HL-60/S4 (cell line): ENCODE measurements at regions not wholly inside any gene's neighbourhood (a gene's known extent, or its start where the extent isn't known, plus 50 kb on each side); places are given as distances from the start of the nearest gene placed in this dataset.

Source experiments
- in situ Hi-C: fragments of 300-500 bp; cut with MboI; formaldehyde crosslinking; loops from 2 replicates; pipeline ENCODE4 v1.14.3; 2022; ENCODE audit warnings: low sequenced_read_pairs

DNA sequence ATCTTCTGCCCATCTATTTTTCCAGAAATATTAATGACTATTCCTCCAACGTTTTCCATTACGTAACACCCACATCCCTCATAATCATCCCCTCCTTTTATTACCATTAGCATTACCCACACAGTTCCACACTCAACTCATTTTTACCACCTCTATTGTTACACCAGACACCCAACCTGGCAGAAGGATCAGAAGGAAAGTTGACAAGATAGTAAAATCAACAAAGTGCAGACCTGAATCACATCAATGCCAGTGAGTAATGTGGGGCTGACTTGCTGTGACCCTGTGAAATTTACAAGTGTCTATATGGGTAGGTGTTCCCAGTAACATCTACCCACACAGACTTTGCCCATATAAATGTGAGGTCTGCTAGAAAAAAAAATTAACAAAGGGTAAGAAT is 568.2 kb downstream of the MAFB start:
- in situ Hi-C loops = no loop called here

DNA sequence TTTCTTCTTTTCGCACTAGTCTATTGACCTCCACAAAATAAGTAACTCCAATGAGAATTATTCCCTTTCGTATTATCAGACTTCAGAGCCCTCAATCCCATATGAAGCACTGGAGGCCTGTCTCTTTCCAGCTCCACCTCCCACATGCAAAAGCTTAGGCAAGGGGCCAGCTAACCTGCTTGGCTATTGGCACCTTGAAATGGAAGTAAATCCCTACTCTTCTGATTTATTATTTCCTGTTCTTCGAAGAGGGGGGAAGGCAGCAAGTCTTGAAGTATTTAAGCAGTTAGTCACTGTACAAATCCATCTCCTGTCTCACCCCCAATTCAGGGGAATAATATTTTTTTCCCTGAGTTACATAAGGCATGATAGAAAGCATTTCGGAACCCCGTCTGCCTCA is 577.8 kb downstream of the MAFB start:
- in situ Hi-C loops = no loop called here

GRCh38 chr20:40110311-40110831 is 578.7 kb downstream of the MAFB start:
- in situ Hi-C loops = no loop called here

- in situ Hi-C loops = no loop called here
Measured at GRCh38 chr20:40109136-40109535, 579.9 kb downstream of the MAFB start.

- in situ Hi-C loops = no loop called here
Measured at GRCh38 chr20:40108321-40108720, 580.7 kb downstream of the MAFB start.

GRCh38 chr20:40104959-40105358 is 584.1 kb downstream of the MAFB start:
- in situ Hi-C loops = no loop called here

- in situ Hi-C loops = no loop called here
Measured at GRCh38 chr20:40103420-40103819, 585.6 kb downstream of the MAFB start.

DNA sequence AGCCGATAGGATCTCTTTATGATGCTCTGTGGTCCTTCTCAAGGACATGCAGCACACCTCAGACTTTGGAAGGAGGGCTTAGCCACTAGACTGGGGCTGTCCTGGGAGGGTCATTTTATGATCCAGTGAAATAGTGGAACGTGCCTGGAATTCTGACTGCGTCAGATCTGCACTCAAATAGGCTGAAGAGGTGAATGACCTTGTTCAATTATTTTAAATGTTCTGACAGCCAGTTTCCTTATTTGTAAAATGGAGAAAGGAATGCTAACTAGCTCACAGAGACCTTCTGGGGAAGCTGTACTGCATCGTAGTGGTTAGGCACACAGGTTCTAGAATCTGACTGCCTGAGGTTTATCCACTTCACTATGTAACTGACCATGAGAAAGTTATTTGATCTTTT is 587.5 kb downstream of the MAFB start:
- in situ Hi-C loops = no loop called here

- in situ Hi-C loops = no loop called here
Measured at GRCh38 chr20:40100261-40100660, 588.8 kb downstream of the MAFB start.

GRCh38 chr20:40090236-40090635 is 598.8 kb downstream of the MAFB start:
- in situ Hi-C loops = no loop called here

DNA sequence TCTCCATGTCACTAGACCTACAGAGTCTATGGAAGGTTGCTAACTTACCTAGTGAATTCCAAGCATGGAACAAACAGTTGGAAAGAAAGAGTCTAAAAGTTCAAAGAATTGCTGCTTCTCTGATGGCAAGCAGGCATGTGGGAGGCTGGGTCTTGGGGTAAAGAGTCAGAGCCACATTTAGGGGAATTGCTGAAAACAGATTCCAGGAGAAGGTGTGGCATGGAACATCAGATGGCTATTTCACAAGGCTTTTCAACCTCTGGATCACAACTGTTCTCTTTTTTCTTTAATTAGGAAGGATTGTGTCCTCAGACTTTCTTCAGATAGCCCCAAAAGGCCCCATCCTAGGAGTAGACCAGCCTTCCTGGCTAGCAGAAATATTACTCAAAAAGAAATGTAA is 601.5 kb downstream of the MAFB start:
- in situ Hi-C loops = no loop called here

- in situ Hi-C loops = no loop called here
Measured at GRCh38 chr20:40085513-40085912, 603.5 kb downstream of the MAFB start.

- in situ Hi-C loops = no loop called here
Measured at GRCh38 chr20:40082436-40082835, 606.6 kb downstream of the MAFB start.

DNA sequence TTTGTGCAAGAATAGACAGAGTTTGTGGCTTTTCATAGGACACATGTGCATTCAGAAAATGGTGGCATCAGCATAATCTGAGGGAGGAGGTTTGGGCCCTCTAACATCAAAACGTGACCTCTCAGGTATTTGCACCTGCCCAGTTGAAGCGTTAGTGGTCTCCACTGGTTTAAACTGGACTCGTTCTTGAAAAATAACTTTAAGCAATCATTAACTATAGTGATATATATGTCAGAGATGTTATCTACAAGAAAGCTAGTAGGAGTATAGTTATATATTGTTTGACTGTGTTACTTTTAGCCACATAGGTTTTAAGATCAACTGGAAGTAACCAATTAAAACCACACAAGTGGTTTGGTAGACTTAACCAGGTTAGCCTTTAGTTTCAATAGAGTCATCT is 607.4 kb downstream of the MAFB start:
- in situ Hi-C loops = no loop called here

- in situ Hi-C loops = no loop called here
Measured at GRCh38 chr20:40080041-40080652, 608.9 kb downstream of the MAFB start.

GRCh38 chr20:40073535-40074111 is 615.4 kb downstream of the MAFB start:
- in situ Hi-C loops = no loop called here

- in situ Hi-C loops = no loop called here
Measured at GRCh38 chr20:40072907-40073306, 616.1 kb downstream of the MAFB start.

- in situ Hi-C loops = no loop called here
Measured at GRCh38 chr20:40056171-40056570, 632.9 kb downstream of the MAFB start.

GRCh38 chr20:40055711-40056110 is 633.3 kb downstream of the MAFB start:
- in situ Hi-C loops = no loop called here

- in situ Hi-C loops = no loop called here
Measured at GRCh38 chr20:40054311-40054710, 634.7 kb downstream of the MAFB start.

DNA sequence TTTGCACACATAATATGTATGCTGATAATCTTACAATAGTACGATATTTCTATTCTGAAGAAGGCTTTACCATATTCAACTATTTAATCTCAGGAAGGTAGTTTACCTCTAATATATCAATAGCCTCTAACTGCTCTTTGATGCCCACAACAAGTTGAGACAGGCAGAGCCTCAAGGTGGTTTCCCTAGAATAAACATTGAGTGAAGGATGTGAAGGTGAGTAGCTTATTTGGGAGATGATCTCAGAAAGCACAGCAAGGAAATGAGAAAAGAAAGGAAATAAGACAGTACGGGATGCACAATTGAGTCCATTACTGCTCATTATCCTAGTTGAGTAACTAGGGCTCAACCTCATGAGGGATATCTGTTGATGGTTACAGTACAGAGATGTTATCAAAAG is 638.4 kb downstream of the MAFB start:
- in situ Hi-C loops = no loop called here

DNA sequence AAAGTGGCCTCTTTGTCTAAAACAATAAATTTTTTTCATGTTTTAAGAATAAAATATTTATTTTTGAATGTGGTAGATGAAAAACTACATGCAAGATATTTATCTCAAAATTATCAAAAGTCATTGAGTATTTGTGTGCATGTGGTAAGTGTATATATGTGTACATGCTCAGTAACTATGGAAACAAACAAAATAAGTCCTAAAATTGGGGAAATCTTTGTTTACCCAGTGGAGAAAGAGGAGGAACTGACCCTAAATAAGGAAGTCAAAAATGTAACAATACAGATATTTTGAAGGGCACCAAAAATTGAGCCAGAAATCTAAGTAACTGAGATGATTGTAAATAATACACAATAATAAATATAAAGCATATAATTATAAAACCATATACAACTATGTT is 639.2 kb downstream of the MAFB start:
- in situ Hi-C loops = no loop called here

DNA sequence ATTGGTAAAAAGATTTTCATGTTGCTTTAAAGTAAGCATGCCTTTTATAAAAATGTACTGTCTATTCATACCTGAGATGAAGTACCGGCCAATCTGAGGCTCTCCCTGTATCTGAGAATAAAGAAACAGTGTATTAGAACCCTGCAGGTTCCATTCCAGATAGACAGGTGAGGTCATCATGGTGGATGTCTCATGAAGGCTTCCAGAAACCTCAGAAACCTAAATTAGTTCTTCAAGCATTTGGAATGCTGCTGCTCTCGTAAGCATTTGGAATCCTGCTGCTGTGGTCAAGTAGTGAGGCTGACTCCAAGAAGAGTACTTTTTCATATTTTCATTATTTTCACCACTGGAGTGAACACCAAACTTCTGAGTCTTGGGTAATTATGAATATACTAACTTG is 642.3 kb downstream of the MAFB start:
- in situ Hi-C loops = no loop called here
